ENCODE measurements at regions not wholly inside any gene's neighbourhood (a gene's known extent, or its start where the extent isn't known, plus 50 kb on each side); places are given as distances from the start of the nearest gene placed in this dataset.

DNA sequence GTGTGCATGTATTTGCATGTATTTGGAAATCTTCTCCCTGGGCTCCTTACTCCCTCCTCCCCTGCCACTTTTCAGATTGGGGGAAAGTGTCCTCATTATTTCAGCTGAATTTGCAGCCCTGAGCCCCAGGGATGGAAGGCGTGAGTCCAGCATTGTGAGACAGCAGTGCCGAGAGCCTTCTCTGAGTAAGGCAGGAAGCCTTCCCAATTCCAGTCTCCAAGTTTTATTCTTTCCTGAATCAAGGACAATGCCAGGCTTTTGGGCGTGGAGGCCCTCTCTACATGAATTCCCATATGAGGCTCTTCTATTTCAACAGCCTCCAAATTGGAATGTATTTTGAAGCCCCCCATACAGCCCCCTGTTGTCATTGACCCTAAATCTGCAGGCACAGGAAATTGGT, 163.5 kb downstream of the ACKR3 start:
- TF ChIP-seq USF1 (IDR thresholded peaks at IDR 0.05) (no peak), EGR1 (IDR thresholded peaks at IDR 0.05) (no peak), NFIC (IDR thresholded peaks at IDR 0.05) (no peak), TEAD4 (IDR thresholded peaks at IDR 0.05) (no peak), TCF12 (IDR thresholded peaks at IDR 0.05; ENCODE audit: low read depth) (no peak), CREB1 (IDR thresholded peaks at IDR 0.05; ENCODE audit: low read depth) (no peak), FOXM1 (IDR thresholded peaks at IDR 0.05; ENCODE audit: borderline replicate concordance, low read depth) (no peak), YY1 (IDR thresholded peaks at IDR 0.05; ENCODE audit: low read depth) (no peak)
- TF ChIP-seq, protein P1, sequence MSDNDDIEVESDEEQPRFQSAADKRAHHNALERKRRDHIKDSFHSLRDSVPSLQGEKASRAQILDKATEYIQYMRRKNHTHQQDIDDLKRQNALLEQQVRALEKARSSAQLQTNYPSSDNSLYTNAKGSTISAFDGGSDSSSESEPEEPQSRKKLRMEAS (IDR thresholded peaks at IDR 0.05) = no peak

DNA sequence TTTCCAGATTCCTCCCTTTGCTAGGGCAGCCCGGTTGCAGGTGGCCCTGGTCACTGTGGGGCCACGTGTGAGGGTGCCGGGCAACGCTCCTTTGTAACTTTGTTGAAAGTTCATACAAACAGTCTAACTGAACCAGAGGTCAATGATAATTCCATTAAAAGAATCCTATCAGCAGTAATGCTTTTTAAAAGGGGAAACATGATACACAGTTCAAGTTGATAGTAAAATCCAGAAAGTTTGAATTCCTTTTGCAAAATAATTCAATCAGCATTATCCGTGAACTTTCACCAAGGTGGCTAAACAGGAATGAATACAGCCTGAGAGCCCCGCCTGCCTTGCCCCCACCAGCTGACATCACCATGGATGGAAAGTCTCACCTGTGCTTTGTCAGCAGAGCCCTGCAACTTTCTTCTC, 166.2 kb downstream of the ACKR3 start:
- no peak for TF ChIP-seq CREB1 (IDR thresholded peaks at IDR 0.05; ENCODE audit: low read depth)

GRCh38 chr2:236738030-236738429, 168.4 kb downstream of the ACKR3 start:
- no peak for TF ChIP-seq NFIC (IDR thresholded peaks at IDR 0.05)
- TF ChIP-seq TEAD4 (IDR thresholded peaks at IDR 0.05) = no peak
- no peak for TF ChIP-seq YY1 (IDR thresholded peaks at IDR 0.05; ENCODE audit: low read depth)
- TF ChIP-seq USF1 (IDR thresholded peaks at IDR 0.05) = no peak
- TF ChIP-seq EGR1 (IDR thresholded peaks at IDR 0.05) = no peak
- no peak for TF ChIP-seq CREB1 (IDR thresholded peaks at IDR 0.05; ENCODE audit: low read depth)
- TF ChIP-seq EP300 (IDR thresholded peaks at IDR 0.05; ENCODE audit: borderline replicate concordance) = no peak
- no peak for TF ChIP-seq FOXM1 (IDR thresholded peaks at IDR 0.05; ENCODE audit: borderline replicate concordance, low read depth)

DNA sequence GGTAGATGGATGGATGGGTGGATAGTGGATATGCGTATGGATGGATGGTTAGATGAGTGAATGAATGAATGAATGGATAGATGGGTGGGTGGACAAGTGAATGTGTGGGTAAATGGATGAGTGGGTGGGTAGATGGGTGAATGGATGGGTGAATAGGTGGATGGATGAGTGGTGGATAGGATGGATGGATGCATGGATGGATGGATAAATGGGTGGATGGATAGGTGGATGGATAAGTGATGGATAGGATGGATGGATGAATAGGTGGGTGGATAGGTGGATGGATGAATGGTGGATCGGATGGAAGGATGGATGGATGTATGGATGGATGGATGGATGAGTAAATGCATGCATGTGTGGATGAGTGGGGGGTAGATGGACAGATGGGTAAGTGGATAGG, 169.3 kb downstream of the ACKR3 start:
- TF ChIP-seq ZBTB7A (IDR thresholded peaks at IDR 0.05; ENCODE audit: low read depth) = no peak
- no peak for TF ChIP-seq CREB1 (IDR thresholded peaks at IDR 0.05; ENCODE audit: low read depth)
- TF ChIP-seq TCF12 (IDR thresholded peaks at IDR 0.05; ENCODE audit: low read depth) = no peak
- TF ChIP-seq EGR1 (IDR thresholded peaks at IDR 0.05) = no peak
- no peak for TF ChIP-seq NFIC (IDR thresholded peaks at IDR 0.05)
- no peak for TF ChIP-seq YY1 (IDR thresholded peaks at IDR 0.05; ENCODE audit: low read depth)
- TF ChIP-seq RAD21 (IDR thresholded peaks at IDR 0.05; ENCODE audit: low read depth) = no peak
- TF ChIP-seq USF1 (IDR thresholded peaks at IDR 0.05) = no peak
- TF ChIP-seq TAF1 (IDR thresholded peaks at IDR 0.05; ENCODE audit: low read depth) = no peak
- no peak for TF ChIP-seq EP300 (IDR thresholded peaks at IDR 0.05; ENCODE audit: borderline replicate concordance)
- no peak for TF ChIP-seq CEBPB (IDR thresholded peaks at IDR 0.05)
- TF ChIP-seq REST (IDR thresholded peaks at IDR 0.05; ENCODE audit: low read depth) = no peak
- no peak for TF ChIP-seq FOXM1 (IDR thresholded peaks at IDR 0.05; ENCODE audit: borderline replicate concordance, low read depth)
- TF ChIP-seq, protein P1 (IDR thresholded peaks at IDR 0.05) = no peak
- no peak for TF ChIP-seq TEAD4 (IDR thresholded peaks at IDR 0.05)

DNA sequence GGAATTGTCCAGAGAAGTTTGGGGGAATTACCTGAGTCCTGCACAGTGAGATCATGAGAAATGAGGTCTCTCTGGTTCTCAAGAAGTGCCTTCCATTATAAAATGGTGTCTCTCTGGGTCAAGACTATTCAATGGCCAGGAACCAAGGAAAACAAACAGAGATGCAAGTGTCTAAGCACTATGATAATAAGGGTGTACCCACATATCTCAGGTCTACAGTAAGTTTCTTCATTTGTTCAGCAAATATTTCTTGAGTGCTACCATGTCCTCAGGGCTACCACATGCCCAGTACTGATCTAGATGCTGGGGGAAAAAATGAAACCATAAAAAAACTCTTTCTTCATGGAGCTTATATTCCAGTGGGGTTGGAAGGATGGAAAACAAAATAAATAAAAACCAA, 170.0 kb downstream of the ACKR3 start:
- no peak for TF ChIP-seq REST (IDR thresholded peaks at IDR 0.05; ENCODE audit: low read depth)
- TF ChIP-seq TEAD4 (IDR thresholded peaks at IDR 0.05) = no peak
- no peak for TF ChIP-seq YY1 (IDR thresholded peaks at IDR 0.05; ENCODE audit: low read depth)
- TF ChIP-seq TCF12 (IDR thresholded peaks at IDR 0.05; ENCODE audit: low read depth) = no peak
- no peak for TF ChIP-seq EP300 (IDR thresholded peaks at IDR 0.05; ENCODE audit: borderline replicate concordance)
- no peak for TF ChIP-seq USF1 (IDR thresholded peaks at IDR 0.05)
- no peak for TF ChIP-seq NFIC (IDR thresholded peaks at IDR 0.05)
- TF ChIP-seq, protein P1 (IDR thresholded peaks at IDR 0.05) = no peak
- TF ChIP-seq FOXM1 (IDR thresholded peaks at IDR 0.05; ENCODE audit: borderline replicate concordance, low read depth) = no peak
- no peak for TF ChIP-seq TAF1 (IDR thresholded peaks at IDR 0.05; ENCODE audit: low read depth)
- no peak for TF ChIP-seq CREB1 (IDR thresholded peaks at IDR 0.05; ENCODE audit: low read depth)
- TF ChIP-seq ZBTB7A (IDR thresholded peaks at IDR 0.05; ENCODE audit: low read depth) = no peak
- no peak for TF ChIP-seq CEBPB (IDR thresholded peaks at IDR 0.05)
- no peak for TF ChIP-seq EGR1 (IDR thresholded peaks at IDR 0.05)
- TF ChIP-seq RAD21 (IDR thresholded peaks at IDR 0.05; ENCODE audit: low read depth) = no peak

Measured in Ishikawa (cell line).